ENCODE measurements at regions not wholly inside any gene's neighbourhood (a gene's known extent, or its start where the extent isn't known, plus 50 kb on each side); places are given as distances from the start of the nearest gene placed in this dataset.

DNA sequence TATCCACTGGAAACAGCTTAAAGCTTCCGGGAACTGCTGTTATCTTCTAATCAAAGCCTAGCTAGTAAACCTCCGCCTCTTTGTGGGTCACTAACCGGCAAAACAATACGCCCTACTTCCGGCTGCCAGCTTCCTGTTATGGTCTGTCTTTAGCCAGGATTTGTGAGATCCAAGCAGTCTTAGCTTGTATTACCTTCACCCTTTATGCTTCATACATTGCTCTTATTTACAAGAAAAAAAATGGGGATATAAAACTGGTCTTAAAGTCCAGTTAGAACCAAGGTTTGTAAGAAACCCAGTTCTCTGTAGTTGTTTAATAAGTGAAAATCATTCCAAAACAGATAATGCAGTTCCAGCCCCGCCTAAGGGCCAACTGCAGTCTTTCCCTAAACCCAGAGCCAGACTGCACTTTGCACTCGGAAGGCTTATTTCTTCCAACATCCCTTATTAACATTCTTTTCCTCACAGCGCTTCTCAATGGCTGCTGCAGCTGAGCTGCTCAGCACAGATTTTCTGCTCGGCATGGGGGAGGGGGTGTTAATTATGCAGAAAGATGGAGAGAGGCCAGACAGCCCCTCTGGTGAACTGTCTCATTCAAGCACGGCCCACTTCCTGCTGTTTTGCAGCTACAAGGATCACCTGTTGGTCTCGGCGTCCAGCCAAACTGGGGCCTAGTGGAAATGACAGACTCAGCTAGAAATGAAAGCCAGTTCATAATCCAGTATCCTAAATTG is 368.4 kb downstream of the KLF12 start:
- H3K27ac ChIP-seq (ENCODE audit: low read depth, low read length) = no peak overlapping the region
- H3K4me3 ChIP-seq (ENCODE audit: low read depth, low read length) = no peak overlapping the region
- no peak overlapping the region for H2AFZ ChIP-seq (ENCODE audit: low read length, unreplicated experiment)
- H3K27me3 ChIP-seq (ENCODE audit: insufficient read depth, low read length) = no peaks in the 10 kb centered on the region
- no peaks in the 10 kb centered on the region for H3K79me2 ChIP-seq (ENCODE audit: control insufficient read depth, insufficient read depth, low read length, unreplicated experiment)
- H3K4me1 ChIP-seq (ENCODE audit: control insufficient read depth, insufficient read depth, low read length, unreplicated experiment) = peaks cover 7% of the 10 kb centered on the region
- H3K36me3 ChIP-seq (ENCODE audit: insufficient read depth, low read length) = no peaks in the 10 kb centered on the region

DNA sequence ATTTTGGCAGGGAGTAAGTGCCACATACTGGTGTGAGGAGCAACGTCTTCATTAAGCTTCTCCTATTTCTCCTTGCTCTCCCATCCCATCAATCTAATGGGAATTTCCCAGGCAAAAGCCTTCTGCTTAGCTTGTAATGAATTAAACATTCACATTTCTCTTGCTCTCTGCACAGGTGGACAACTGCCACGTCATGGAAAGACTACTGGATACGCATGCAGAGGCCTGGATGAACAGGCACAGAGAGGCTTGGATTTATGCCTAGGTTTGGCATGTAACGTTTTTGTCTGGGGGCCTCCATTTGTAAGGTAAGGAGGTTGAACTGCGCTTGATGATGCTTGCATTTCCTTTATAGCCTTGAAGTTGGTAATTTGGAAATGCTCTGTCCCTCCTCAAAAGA is 374.8 kb downstream of the KLF12 start:
- no peak overlapping the region for H3K27ac ChIP-seq (ENCODE audit: low read depth, low read length)
- no peaks in the 10 kb centered on the region for H3K36me3 ChIP-seq (ENCODE audit: insufficient read depth, low read length)
- H3K4me1 ChIP-seq (ENCODE audit: control insufficient read depth, insufficient read depth, low read length, unreplicated experiment) = no peaks in the 10 kb centered on the region
- H3K27me3 ChIP-seq (ENCODE audit: insufficient read depth, low read length) = no peaks in the 10 kb centered on the region
- no peaks in the 10 kb centered on the region for H3K79me2 ChIP-seq (ENCODE audit: control insufficient read depth, insufficient read depth, low read length, unreplicated experiment)
- no peak overlapping the region for H2AFZ ChIP-seq (ENCODE audit: low read length, unreplicated experiment)
- H3K4me3 ChIP-seq (ENCODE audit: low read depth, low read length) = no peak overlapping the region

DNA sequence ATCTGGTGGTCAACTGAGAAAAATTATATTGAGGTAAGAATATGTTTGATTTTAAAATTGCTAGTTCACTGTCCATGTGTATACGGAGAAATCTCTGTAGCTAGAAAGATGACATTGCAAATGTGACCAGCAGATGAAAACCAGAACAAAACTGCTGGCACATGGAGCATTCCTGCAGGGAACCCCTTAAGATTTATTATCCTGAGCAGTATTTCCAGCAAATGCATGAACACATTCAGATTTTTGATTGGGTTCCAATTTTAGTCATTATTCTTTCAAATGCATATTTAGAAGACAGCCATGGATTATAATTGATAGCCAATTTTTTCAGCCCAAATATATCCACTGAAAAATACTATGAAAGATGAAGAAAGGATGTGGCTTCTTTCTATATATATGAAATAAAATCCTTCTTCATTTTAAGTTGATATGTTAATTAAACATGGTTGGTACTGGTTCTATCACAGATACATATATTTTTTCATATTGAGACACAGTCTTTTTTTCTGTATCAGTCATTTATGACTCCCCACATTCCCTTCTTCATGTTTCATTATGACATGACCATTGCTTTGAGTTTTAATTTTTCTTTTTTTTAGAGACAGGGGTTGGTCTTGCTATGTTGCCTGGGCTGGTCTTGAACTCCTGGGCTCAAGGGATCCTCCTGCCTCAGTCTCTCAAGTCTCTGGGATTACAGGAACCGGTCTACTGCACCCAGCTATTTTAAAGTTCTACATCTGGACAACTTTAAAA is 376.5 kb downstream of the KLF12 start:
- H3K79me2 ChIP-seq (ENCODE audit: control insufficient read depth, insufficient read depth, low read length, unreplicated experiment) = no peaks in the 10 kb centered on the region
- H3K36me3 ChIP-seq (ENCODE audit: insufficient read depth, low read length) = no peaks in the 10 kb centered on the region
- H3K27ac ChIP-seq (ENCODE audit: low read depth, low read length) = no peak overlapping the region
- H3K27me3 ChIP-seq (ENCODE audit: insufficient read depth, low read length) = no peaks in the 10 kb centered on the region
- no peaks in the 10 kb centered on the region for H3K4me1 ChIP-seq (ENCODE audit: control insufficient read depth, insufficient read depth, low read length, unreplicated experiment)
- no peak overlapping the region for H3K4me3 ChIP-seq (ENCODE audit: low read depth, low read length)
- H2AFZ ChIP-seq (ENCODE audit: low read length, unreplicated experiment) = no peak overlapping the region

DNA sequence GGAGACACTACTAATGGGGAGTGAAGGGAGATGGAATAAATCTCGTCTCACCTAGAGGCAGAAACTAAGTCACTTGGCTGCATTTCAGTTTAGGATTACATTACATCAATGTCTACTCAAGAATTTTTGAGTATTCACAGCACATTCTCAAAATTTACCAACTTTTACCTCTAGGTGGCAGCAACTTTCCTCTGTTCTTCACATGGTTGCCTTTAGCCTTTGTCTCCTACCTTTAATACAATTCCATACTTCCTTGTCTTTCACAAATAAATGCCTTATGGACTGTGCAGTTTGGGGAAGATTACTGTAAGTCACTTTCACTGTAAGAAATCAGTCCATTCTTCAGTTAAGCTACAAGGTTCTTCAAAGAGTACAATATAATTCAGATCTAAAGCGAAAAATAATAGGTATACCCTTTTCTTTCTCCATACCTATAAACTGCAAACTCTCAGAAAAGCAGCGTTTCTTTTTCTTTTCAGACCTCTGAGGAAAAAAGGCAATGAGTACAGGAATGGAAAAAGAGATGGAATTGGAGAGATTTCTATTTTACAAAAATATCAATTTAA is 379.4 kb downstream of the KLF12 start:
- Histone ChIP-seq H3K4me1 (ENCODE audit: control insufficient read depth, insufficient read depth, low read length, unreplicated experiment) (no peaks in the 10 kb centered on the region), H3K27me3 (ENCODE audit: insufficient read depth, low read length) (no peaks in the 10 kb centered on the region), H2AFZ (ENCODE audit: low read length, unreplicated experiment) (no peak overlapping the region), H3K79me2 (ENCODE audit: control insufficient read depth, insufficient read depth, low read length, unreplicated experiment) (no peaks in the 10 kb centered on the region), H3K27ac (ENCODE audit: low read depth, low read length) (no peak overlapping the region), H3K36me3 (ENCODE audit: insufficient read depth, low read length) (no peaks in the 10 kb centered on the region), H3K4me3 (ENCODE audit: low read depth, low read length) (no peak overlapping the region)

DNA sequence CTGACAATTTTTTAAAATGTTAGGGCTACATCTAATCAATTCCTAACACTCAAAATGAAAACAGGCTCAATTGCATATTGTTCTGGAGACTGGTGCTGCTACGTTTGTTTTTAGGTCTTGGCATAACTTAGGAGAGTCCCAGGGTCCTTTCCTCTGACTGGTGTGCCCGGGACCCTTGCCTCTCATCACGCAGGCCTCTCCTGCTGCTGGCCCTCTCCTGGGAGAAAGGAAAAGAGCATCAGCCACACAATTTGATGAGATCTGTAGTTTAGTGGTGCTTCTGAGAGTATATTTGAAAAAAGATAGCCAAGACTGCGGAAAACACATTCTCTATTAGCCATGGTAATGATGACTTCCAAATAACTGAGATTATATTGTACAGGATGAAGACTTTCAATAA is 380.0 kb downstream of the KLF12 start:
- no peak overlapping the region for H3K27ac ChIP-seq (ENCODE audit: low read depth, low read length)
- no peaks in the 10 kb centered on the region for H3K27me3 ChIP-seq (ENCODE audit: insufficient read depth, low read length)
- H3K4me3 ChIP-seq (ENCODE audit: low read depth, low read length) = no peak overlapping the region
- H3K36me3 ChIP-seq (ENCODE audit: insufficient read depth, low read length) = 0 out of 2 replicates have a peak, but pooled peaks cover 2% of the 10 kb centered on the region
- H3K4me1 ChIP-seq (ENCODE audit: control insufficient read depth, insufficient read depth, low read length, unreplicated experiment) = no peaks in the 10 kb centered on the region
- H2AFZ ChIP-seq (ENCODE audit: low read length, unreplicated experiment) = no peak overlapping the region
- no peaks in the 10 kb centered on the region for H3K79me2 ChIP-seq (ENCODE audit: control insufficient read depth, insufficient read depth, low read length, unreplicated experiment)

DNA sequence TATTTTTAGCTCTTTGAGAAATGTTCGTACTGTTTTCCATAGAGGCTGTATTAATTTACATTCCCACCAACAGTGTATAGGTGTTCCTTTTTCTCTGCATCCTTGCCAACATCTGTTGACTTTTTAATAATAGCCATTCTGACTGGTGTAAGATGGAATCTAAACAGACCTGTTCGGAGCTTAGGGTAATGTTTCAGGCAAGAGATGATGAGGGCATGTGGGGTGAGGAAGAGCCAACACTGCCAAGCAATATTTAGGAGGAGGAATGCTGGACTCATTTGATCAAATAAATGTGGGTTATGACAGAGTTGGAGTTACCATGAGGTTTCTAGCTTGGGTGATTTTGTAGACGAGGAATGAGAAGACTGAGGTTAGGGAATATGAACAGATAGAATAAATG is 382.9 kb downstream of the KLF12 start:
- H3K4me3 ChIP-seq (ENCODE audit: low read depth, low read length) = no peak overlapping the region
- H3K4me1 ChIP-seq (ENCODE audit: control insufficient read depth, insufficient read depth, low read length, unreplicated experiment) = no peaks in the 10 kb centered on the region
- H2AFZ ChIP-seq (ENCODE audit: low read length, unreplicated experiment) = no peak overlapping the region
- H3K79me2 ChIP-seq (ENCODE audit: control insufficient read depth, insufficient read depth, low read length, unreplicated experiment) = no peaks in the 10 kb centered on the region
- H3K27ac ChIP-seq (ENCODE audit: low read depth, low read length) = no peak overlapping the region
- peaks cover 8% of the 10 kb centered on the region; the same call in 1 of the 2 replicates for H3K36me3 ChIP-seq (ENCODE audit: insufficient read depth, low read length)
- H3K27me3 ChIP-seq (ENCODE audit: insufficient read depth, low read length) = no peaks in the 10 kb centered on the region

DNA sequence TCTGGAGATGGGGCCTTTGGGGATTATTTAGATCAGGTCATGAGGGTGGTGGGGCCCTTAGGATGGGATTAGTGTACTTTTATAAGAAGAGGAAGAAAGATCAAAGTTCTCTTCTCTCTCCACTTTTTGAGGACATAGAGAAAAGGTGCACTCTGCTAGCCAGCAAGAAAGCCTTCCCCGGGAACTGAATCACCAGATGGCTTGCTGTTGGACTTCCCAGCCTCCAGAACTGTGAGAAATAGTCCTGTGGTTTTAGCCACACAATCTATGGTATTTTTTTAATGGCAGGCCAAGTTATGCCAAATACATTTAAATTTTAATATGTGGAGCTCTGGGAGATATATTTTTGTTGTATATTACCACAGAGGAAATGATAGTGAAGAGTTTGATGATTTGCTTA is 385.8 kb downstream of the KLF12 start:
- H3K36me3 ChIP-seq (ENCODE audit: insufficient read depth, low read length) = peaks cover 8% of the 10 kb centered on the region; the same call in 1 of the 2 replicates
- no peak overlapping the region for H2AFZ ChIP-seq (ENCODE audit: low read length, unreplicated experiment)
- no peaks in the 10 kb centered on the region for H3K4me1 ChIP-seq (ENCODE audit: control insufficient read depth, insufficient read depth, low read length, unreplicated experiment)
- H3K79me2 ChIP-seq (ENCODE audit: control insufficient read depth, insufficient read depth, low read length, unreplicated experiment) = no peaks in the 10 kb centered on the region
- no peak overlapping the region for H3K4me3 ChIP-seq (ENCODE audit: low read depth, low read length)
- no peaks in the 10 kb centered on the region for H3K27me3 ChIP-seq (ENCODE audit: insufficient read depth, low read length)
- H3K27ac ChIP-seq (ENCODE audit: low read depth, low read length) = no peak overlapping the region

DNA sequence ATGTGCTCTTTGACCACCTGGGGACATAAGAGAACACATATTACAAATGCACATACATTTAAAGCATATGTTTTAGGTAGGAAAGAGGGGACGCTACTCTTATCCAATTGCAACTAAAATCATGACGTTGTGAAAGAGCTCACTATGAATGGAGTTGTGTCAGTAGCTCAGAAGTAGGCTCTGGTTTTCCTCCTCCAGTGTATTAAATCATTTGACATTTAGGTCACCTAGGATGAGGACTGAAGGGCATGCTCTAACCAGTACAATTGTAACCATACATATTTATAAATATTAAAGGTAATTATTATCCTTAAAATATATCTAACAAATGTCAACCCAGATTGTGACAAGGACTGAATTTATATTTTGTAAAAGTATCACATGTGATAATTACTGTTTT is 389.0 kb downstream of the KLF12 start:
- peaks cover 6% of the 10 kb centered on the region for H3K4me1 ChIP-seq (ENCODE audit: control insufficient read depth, insufficient read depth, low read length, unreplicated experiment)
- H3K27me3 ChIP-seq (ENCODE audit: insufficient read depth, low read length) = no peaks in the 10 kb centered on the region
- H3K36me3 ChIP-seq (ENCODE audit: insufficient read depth, low read length) = peaks cover 8% of the 10 kb centered on the region; the same call in 1 of the 2 replicates
- no peak overlapping the region for H3K27ac ChIP-seq (ENCODE audit: low read depth, low read length)
- H2AFZ ChIP-seq (ENCODE audit: low read length, unreplicated experiment) = no peak overlapping the region
- no peak overlapping the region for H3K4me3 ChIP-seq (ENCODE audit: low read depth, low read length)
- no peaks in the 10 kb centered on the region for H3K79me2 ChIP-seq (ENCODE audit: control insufficient read depth, insufficient read depth, low read length, unreplicated experiment)

DNA sequence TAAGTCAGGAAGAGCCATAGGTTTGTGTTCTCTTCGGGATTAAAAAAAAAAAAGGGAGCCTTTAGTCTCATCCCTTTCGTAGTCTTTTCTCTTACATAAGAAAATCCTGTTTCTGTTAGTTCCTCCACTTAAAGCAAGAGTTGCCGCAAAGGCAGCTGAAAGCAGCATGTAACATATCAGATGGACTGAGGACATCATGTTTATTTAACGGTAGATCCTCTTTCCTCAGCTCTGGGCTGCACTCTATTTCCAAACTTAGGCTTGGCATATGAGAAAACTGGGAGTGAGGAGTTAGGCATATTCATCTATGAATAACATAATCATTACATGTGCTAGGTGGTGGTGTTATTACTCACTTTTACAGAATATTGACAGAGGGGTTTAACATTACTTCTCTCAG is 391.2 kb downstream of the KLF12 start:
- no peak overlapping the region for H3K27ac ChIP-seq (ENCODE audit: low read depth, low read length)
- no peaks in the 10 kb centered on the region for H3K79me2 ChIP-seq (ENCODE audit: control insufficient read depth, insufficient read depth, low read length, unreplicated experiment)
- no peak overlapping the region for H2AFZ ChIP-seq (ENCODE audit: low read length, unreplicated experiment)
- H3K27me3 ChIP-seq (ENCODE audit: insufficient read depth, low read length) = no peaks in the 10 kb centered on the region
- no peaks in the 10 kb centered on the region for H3K36me3 ChIP-seq (ENCODE audit: insufficient read depth, low read length)
- no peak overlapping the region for H3K4me3 ChIP-seq (ENCODE audit: low read depth, low read length)
- peaks cover 6% of the 10 kb centered on the region for H3K4me1 ChIP-seq (ENCODE audit: control insufficient read depth, insufficient read depth, low read length, unreplicated experiment)

DNA sequence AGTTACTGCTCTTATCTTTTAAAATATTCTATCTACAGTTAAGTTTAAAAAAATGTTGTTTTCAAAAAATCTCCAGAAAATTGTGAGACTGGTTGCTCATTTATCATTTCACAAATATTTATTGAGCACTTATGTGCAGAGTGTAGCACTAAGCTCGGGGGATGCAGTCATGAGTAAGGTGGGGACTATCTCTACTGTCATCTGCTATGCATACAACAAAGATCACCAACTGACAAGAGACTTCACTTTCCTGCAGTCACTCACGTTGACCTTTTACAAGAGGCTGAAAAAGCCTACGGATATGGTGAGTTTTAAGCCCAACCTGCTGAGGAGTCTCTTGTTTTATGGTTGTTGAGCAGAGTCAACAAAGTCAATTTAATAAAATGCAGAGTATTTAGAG is 392.5 kb downstream of the KLF12 start:
- Histone ChIP-seq H2AFZ (ENCODE audit: low read length, unreplicated experiment) (no peak overlapping the region), H3K27ac (ENCODE audit: low read depth, low read length) (no peak overlapping the region), H3K4me3 (ENCODE audit: low read depth, low read length) (no peak overlapping the region), H3K27me3 (ENCODE audit: insufficient read depth, low read length) (no peaks in the 10 kb centered on the region), H3K36me3 (ENCODE audit: insufficient read depth, low read length) (no peaks in the 10 kb centered on the region), H3K4me1 (ENCODE audit: control insufficient read depth, insufficient read depth, low read length, unreplicated experiment) (peaks cover 6% of the 10 kb centered on the region), H3K79me2 (ENCODE audit: control insufficient read depth, insufficient read depth, low read length, unreplicated experiment) (no peaks in the 10 kb centered on the region)

DNA sequence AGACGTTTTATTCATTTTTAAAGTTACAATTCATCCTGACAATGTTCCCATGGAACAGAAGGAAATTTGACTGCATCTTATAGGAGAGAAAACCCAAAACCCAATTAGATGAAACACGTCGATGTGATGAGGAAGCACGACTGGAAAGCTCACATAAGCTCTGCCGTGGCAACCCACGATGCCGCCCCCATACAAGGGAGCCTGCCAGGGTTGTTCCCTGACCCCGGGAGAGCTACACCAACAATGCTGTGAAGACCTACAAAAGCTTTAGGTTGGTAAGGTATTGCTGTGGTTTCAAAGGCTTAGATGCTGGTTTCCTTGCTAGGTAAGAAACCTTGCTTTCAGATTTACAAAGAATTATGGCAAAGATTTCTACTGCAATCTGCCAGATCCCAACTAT is 393.1 kb downstream of the KLF12 start:
- peak overlapping the region; percentile 5 for H2AFZ ChIP-seq (ENCODE audit: low read length, unreplicated experiment)
- no peaks in the 10 kb centered on the region for H3K79me2 ChIP-seq (ENCODE audit: control insufficient read depth, insufficient read depth, low read length, unreplicated experiment)
- H3K27ac ChIP-seq (ENCODE audit: low read depth, low read length) = no peak overlapping the region
- H3K36me3 ChIP-seq (ENCODE audit: insufficient read depth, low read length) = no peaks in the 10 kb centered on the region
- H3K4me3 ChIP-seq (ENCODE audit: low read depth, low read length) = peak overlapping the region; percentile 71
- peaks cover 6% of the 10 kb centered on the region for H3K4me1 ChIP-seq (ENCODE audit: control insufficient read depth, insufficient read depth, low read length, unreplicated experiment)
- no peaks in the 10 kb centered on the region for H3K27me3 ChIP-seq (ENCODE audit: insufficient read depth, low read length)
